ENCODE measurements at regions not wholly inside any gene's neighbourhood (a gene's known extent, or its start where the extent isn't known, plus 50 kb on each side); places are given as distances from the start of the nearest gene placed in this dataset.

DNA sequence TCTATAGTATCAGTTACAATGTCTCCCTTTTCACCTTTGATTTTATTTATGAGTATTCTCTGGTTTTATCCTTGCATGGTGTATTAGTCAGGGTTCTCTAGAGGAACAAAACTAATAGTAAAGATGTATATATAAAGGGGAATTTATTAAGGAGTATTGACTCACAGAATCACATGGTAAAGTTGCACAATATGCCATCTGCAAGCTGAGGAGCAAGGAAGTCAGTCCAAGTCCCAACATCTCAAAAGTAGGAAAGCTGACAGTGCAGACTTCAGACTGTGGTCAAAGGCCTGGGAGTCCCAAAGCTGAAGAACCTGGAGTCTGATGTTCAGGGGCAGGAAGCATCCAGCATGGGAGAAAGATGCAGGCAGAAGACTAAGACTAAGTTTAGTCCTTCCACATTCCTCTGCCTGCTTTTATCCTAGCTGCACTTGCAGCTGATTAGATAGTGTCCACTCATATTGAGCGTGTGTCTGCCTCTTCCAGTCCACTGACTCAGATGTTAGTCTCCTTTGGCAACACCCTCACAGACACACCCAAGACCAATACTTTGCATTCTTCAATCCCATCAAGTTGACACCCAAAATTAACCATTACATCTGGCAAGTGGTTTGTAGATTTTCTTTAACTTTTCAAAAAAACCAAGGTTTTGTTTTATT, 308.0 kb upstream of the LMO3 start:
- no peak overlapping the region for H3K4me3 ChIP-seq
- DNase-seq (ENCODE audit: low spot score) (no peak), ATAC-seq (ENCODE audit: insufficient number of reproducible peaks, low FRiP score, low read depth) (no peak)
- no peak overlapping the region for H3K27ac ChIP-seq
- H3K9me3 ChIP-seq = no peaks in the 10 kb centered on the region
- TF ChIP-seq, protein P1, sequence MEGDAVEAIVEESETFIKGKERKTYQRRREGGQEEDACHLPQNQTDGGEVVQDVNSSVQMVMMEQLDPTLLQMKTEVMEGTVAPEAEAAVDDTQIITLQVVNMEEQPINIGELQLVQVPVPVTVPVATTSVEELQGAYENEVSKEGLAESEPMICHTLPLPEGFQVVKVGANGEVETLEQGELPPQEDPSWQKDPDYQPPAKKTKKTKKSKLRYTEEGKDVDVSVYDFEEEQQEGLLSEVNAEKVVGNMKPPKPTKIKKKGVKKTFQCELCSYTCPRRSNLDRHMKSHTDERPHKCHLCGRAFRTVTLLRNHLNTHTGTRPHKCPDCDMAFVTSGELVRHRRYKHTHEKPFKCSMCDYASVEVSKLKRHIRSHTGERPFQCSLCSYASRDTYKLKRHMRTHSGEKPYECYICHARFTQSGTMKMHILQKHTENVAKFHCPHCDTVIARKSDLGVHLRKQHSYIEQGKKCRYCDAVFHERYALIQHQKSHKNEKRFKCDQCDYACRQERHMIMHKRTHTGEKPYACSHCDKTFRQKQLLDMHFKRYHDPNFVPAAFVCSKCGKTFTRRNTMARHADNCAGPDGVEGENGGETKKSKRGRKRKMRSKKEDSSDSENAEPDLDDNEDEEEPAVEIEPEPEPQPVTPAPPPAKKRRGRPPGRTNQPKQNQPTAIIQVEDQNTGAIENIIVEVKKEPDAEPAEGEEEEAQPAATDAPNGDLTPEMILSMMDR (IDR thresholded peaks at IDR 0.05) = no peak
- H3K4me1 ChIP-seq (ENCODE audit: control insufficient read depth in 1 of 2, low read depth in 2 of 2) = no peaks in the 10 kb centered on the region
- H3K36me3 ChIP-seq = no peaks in the 10 kb centered on the region
- H3K27me3 ChIP-seq (replicated peaks; ENCODE audit: insufficient read depth) = no peaks in the 10 kb centered on the region

DNA sequence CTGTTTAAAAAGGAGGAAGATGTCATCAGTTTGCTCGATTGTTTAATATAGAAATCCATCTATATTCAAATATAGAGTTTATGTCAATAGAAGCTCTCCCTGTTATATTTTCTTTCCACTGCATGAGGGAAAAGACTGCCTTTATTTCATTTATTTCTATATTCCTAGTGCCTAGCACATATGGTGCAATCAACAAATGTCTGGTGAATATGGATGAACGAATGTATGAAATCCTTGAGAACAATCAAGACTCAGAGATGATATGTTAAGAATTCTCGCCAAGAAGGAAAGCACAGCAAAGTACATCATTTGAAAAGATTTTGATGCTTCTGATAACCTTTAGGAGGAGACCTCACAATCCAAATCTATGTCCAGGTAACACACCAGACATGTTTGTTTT, 296.0 kb upstream of the LMO3 start:
- no peaks in the 10 kb centered on the region for H3K36me3 ChIP-seq
- DNase-seq (ENCODE audit: low spot score) (no peak), ATAC-seq (ENCODE audit: insufficient number of reproducible peaks, low FRiP score, low read depth) (no peak)
- H3K4me3 ChIP-seq = no peak overlapping the region
- no peaks in the 10 kb centered on the region for H3K4me1 ChIP-seq (ENCODE audit: control insufficient read depth in 1 of 2, low read depth in 2 of 2)
- H3K27me3 ChIP-seq (replicated peaks; ENCODE audit: insufficient read depth) = no peaks in the 10 kb centered on the region
- no peaks in the 10 kb centered on the region for H3K9me3 ChIP-seq
- H3K27ac ChIP-seq = no peak overlapping the region
- TF ChIP-seq, protein P1 (IDR thresholded peaks at IDR 0.05) = no peak

DNA sequence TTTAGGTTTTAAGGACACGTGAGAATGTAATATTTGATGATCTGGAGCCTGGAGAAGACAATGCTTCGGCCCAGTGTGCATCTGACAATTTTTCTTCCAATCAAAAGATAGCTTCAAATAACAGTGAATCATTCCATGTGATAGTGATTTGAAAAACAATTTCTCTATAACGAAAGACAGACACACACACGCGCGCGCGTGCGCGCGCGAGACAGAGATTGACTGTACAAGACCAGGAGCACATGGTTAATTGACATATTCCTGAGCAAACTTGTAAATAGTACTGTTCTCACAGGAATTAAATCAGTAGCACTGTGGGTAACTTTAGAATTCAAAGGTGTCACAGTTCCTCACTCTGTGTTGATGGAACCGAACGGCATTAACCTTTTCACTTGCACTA, 287.5 kb upstream of the LMO3 start:
- Histone ChIP-seq H3K4me1 (ENCODE audit: control insufficient read depth in 1 of 2, low read depth in 2 of 2) (no peaks in the 10 kb centered on the region), H3K36me3 (no peaks in the 10 kb centered on the region), H3K27ac (no peak overlapping the region), H3K4me3 (no peak overlapping the region), H3K9me3 (no peaks in the 10 kb centered on the region), H3K27me3 (replicated peaks; ENCODE audit: insufficient read depth) (no peaks in the 10 kb centered on the region)
- TF ChIP-seq, protein P1 (IDR thresholded peaks at IDR 0.05) = no peak
- DNase-seq (ENCODE audit: low spot score) (no peak), ATAC-seq (ENCODE audit: insufficient number of reproducible peaks, low FRiP score, low read depth) (no peak)

DNA sequence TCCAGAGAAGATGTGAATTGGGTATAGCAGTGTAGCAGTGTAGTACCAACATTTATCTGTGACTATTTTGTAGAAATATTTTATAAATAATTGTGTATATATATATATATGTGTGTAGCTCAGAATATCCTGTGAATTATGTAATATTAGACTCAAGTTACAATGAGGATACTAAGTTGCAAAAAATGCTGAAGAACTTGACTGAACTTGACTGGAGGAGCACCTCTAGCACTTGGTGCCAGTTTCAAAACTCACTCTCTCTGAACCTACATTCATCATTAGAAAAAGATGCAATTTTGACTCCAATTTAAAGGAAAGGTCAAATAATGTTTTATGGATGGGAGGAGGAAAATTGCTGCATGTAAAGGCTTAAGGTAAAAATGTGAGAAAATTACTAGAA, 285.7 kb upstream of the LMO3 start:
- no peak overlapping the region for H3K4me3 ChIP-seq
- TF ChIP-seq, protein P1 (IDR thresholded peaks at IDR 0.05) = no peak
- ATAC-seq (ENCODE audit: insufficient number of reproducible peaks, low FRiP score, low read depth) = no peak

DNA sequence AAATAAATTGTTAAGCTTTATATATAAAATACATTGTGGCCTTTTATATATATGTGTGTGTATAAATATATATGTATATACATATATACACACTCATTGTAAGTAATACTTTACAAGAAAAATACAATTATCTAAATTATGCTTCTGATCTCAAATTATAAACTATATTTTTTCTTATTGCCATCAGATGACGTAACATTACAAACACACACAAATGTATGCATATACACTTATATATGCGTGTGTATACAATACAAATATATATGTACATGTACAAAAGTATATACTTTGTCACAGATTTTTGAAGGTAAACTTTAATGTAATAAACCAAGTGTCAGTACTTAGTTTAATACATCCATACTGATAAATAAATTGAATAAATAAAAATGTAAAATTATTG, 278.9 kb upstream of the LMO3 start:
- no peaks in the 10 kb centered on the region for H3K4me1 ChIP-seq (ENCODE audit: control insufficient read depth in 1 of 2, low read depth in 2 of 2)
- DNase-seq (ENCODE audit: low spot score) (no peak), ATAC-seq (ENCODE audit: insufficient number of reproducible peaks, low FRiP score, low read depth) (no peak)
- H3K27me3 ChIP-seq (replicated peaks; ENCODE audit: insufficient read depth) = no peaks in the 10 kb centered on the region
- H3K36me3 ChIP-seq = no peaks in the 10 kb centered on the region
- H3K4me3 ChIP-seq = no peak overlapping the region
- no peak overlapping the region for H3K27ac ChIP-seq
- TF ChIP-seq, protein P1 (IDR thresholded peaks at IDR 0.05) = no peak
- H3K9me3 ChIP-seq = no peaks in the 10 kb centered on the region

More for the DNA sequence above, 285.7 kb upstream of the LMO3 start:
- Histone ChIP-seq H3K27me3 (replicated peaks; ENCODE audit: insufficient read depth) (no peaks in the 10 kb centered on the region), H3K27ac (no peak overlapping the region), H3K36me3 (no peaks in the 10 kb centered on the region), H3K9me3 (no peaks in the 10 kb centered on the region), H3K4me1 (ENCODE audit: control insufficient read depth in 1 of 2, low read depth in 2 of 2) (no peaks in the 10 kb centered on the region)
- DNase-seq (ENCODE audit: low spot score) = no peak
